ENCODE measurements at regions not wholly inside any gene's neighbourhood (a gene's known extent, or its start where the extent isn't known, plus 50 kb on each side); places are given as distances from the start of the nearest gene placed in this dataset.

DNA sequence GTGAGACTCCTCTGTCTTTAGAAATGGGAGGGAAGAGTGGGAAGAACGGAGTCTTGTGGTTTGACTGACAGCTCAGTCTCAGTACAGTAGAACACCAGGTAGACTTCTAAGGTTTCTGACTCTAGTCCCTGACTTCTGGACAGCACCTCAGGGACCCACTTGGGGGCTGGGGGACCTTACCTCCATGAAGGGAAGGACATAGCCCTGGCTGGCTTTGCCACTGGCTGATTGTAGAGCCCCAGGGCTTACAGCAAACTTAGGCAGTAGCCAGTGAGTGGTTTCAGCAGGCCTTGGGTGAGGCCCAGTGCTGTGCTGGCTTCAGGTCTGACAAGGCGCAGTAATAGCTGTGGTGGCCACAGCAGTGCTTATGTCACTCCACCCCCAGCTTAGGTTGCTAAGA, 290.0 kb upstream of the PRR16 start:
- TF ChIP-seq ZNF274 (IDR thresholded peaks at IDR 0.05; ENCODE audit: low read depth, low read length) (no peak), SUZ12 (IDR thresholded peaks at IDR 0.05; ENCODE audit: extremely low read depth, insufficient read depth, insufficient read length) (no peak)
